ENCODE measurements at regions not wholly inside any gene's neighbourhood (a gene's known extent, or its start where the extent isn't known, plus 50 kb on each side); places are given as distances from the start of the nearest gene placed in this dataset.
A peak's percentile ranks its signal among the peaks of the same experiment; 100 is the strongest.

DNA sequence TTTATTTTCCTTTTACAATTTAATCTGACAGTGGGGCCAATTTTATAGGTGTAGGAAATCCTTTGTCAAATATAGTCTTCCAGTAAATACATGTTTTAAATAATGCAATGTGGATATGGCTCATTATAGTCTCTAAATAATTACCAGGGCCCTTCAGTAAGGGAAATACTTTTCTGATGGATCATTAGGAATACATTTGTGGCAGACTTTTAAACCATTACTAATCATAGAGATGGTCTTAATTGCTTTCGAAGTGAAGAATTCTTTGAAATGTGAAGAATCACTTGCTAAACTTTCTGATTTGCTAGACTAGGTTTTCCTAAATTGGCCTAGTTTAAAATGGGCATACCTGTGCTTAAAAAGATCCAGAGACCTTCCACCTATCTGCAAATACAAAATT is 105.6 kb upstream of the ELL2 start:
- Mint-ChIP-seq H3K4me3 (peak overlapping the region; percentile 53), H3K9me3 (no peaks in the 10 kb centered on the region), H3K4me1 (peaks cover 36% of the 10 kb centered on the region), H3K36me3 (ENCODE audit: low read depth) (no peaks in the 10 kb centered on the region), H3K27ac (peak overlapping the region; percentile 93), H3K27me3 (no peaks in the 10 kb centered on the region)
- ATAC-seq (replicated peaks) = no peak

DNA sequence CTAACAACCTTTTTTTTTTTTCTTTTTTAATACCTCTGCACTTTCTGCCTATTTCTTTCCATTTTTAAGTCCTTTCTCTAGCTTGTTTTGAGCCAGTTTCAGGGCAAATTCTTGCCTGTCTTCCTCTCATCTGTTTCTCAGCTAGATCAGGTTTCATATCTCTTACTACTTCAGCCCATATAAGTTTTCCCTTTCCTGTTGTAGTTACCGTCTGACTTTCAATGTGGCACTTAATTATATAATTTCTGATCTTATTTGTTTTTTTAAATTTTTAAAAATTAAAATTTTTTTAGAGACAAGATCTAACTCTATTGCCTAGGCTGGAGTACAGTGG is 104.7 kb upstream of the ELL2 start:
- H3K4me3 Mint-ChIP-seq = peak overlapping the region; percentile 53
- no peak for ATAC-seq (replicated peaks)
- peaks cover 35% of the 10 kb centered on the region for H3K4me1 Mint-ChIP-seq
- no peaks in the 10 kb centered on the region for H3K36me3 Mint-ChIP-seq (ENCODE audit: low read depth)
- peak overlapping the region; percentile 93 for H3K27ac Mint-ChIP-seq
- H3K9me3 Mint-ChIP-seq = no peaks in the 10 kb centered on the region
- no peaks in the 10 kb centered on the region for H3K27me3 Mint-ChIP-seq

DNA sequence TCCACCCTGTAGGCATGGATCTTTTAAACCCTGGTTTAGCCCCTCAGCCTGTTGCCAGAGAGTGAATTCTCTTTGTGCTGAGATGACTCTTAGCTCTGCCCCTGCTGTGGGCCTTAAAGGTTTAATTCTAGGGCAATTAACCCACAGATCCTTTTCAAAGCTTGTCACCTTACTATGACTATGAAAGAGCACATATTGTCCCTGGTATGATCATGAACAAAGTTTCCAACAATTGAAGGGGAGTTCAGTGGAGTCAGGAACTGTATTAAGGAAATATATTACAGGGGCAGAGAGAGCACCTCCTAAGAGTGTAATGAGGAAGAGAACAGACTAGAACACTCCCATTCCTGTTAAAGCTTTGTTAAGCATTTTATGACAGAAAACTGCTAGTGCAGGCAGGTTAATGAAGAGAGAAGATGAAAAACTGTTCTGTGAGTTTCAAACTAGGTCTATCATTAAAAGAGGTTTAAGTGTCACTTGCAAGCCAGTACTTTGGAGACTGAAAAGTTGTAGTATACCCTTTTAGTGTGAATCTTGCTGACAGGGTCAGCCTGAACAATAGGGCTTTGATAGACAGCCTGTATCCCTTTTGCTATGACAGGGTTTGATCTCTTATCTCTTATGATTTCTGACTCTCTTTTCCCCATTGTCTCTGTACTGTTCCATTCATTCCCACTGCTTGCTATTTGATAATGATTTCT is 104.2 kb upstream of the ELL2 start:
- Mint-ChIP-seq H3K9me3 (no peaks in the 10 kb centered on the region), H3K27ac (peak overlapping the region; percentile 93), H3K27me3 (no peaks in the 10 kb centered on the region), H3K4me3 (peak overlapping the region; percentile 53), H3K4me1 (peaks cover 30% of the 10 kb centered on the region), H3K36me3 (ENCODE audit: low read depth) (no peaks in the 10 kb centered on the region)
- peak; percentile 57 for ATAC-seq (replicated peaks)

- peaks cover 26% of the 10 kb centered on the region for H3K4me1 Mint-ChIP-seq
- H3K36me3 Mint-ChIP-seq (ENCODE audit: low read depth) = no peaks in the 10 kb centered on the region
- no peaks in the 10 kb centered on the region for H3K9me3 Mint-ChIP-seq
- H3K27me3 Mint-ChIP-seq = no peaks in the 10 kb centered on the region
- H3K4me3 Mint-ChIP-seq = peak overlapping the region; percentile 65
- ATAC-seq (replicated peaks) = peak; percentile 63
- peak overlapping the region; percentile 93 for H3K27ac Mint-ChIP-seq
These were observed 103.2 kb upstream of the ELL2 start for GRCh38 chr5:96064877-96065276.

GRCh38 chr5:96062836-96063235 is 101.2 kb upstream of the ELL2 start:
- no peaks in the 10 kb centered on the region for H3K36me3 Mint-ChIP-seq (ENCODE audit: low read depth)
- no peak for ATAC-seq (replicated peaks)
- H3K27me3 Mint-ChIP-seq = no peaks in the 10 kb centered on the region
- H3K4me3 Mint-ChIP-seq = no peak overlapping the region
- no peaks in the 10 kb centered on the region for H3K9me3 Mint-ChIP-seq
- peak overlapping the region; percentile 71 for H3K27ac Mint-ChIP-seq
- peaks cover 20% of the 10 kb centered on the region for H3K4me1 Mint-ChIP-seq

GRCh38 chr5:96058084-96058483 is 96.4 kb upstream of the ELL2 start:
- Mint-ChIP-seq H3K4me3 (no peak overlapping the region), H3K4me1 (peaks cover 7% of the 10 kb centered on the region), H3K36me3 (ENCODE audit: low read depth) (no peaks in the 10 kb centered on the region), H3K27me3 (peaks cover 3% of the 10 kb centered on the region), H3K9me3 (no peaks in the 10 kb centered on the region), H3K27ac (no peak overlapping the region)
- ATAC-seq (replicated peaks) = no peak

GRCh38 chr5:96054311-96055030 is 92.8 kb upstream of the ELL2 start:
- H3K27me3 Mint-ChIP-seq = peaks cover 3% of the 10 kb centered on the region
- H3K4me3 Mint-ChIP-seq = peak overlapping the region; percentile 49
- peak overlapping the region; percentile 77 for H3K27ac Mint-ChIP-seq
- peaks cover 4% of the 10 kb centered on the region for H3K9me3 Mint-ChIP-seq
- ATAC-seq (replicated peaks) = peak; percentile 90
- no peaks in the 10 kb centered on the region for H3K36me3 Mint-ChIP-seq (ENCODE audit: low read depth)
- peaks cover 7% of the 10 kb centered on the region for H3K4me1 Mint-ChIP-seq

GRCh38 chr5:96053063-96053735 is 91.5 kb upstream of the ELL2 start:
- ATAC-seq (replicated peaks) = no peak
- H3K27ac Mint-ChIP-seq = no peak overlapping the region

GRCh38 chr5:96052374-96052773 is 90.7 kb upstream of the ELL2 start:
- peaks cover 3% of the 10 kb centered on the region for H3K27me3 Mint-ChIP-seq
- no peaks in the 10 kb centered on the region for H3K36me3 Mint-ChIP-seq (ENCODE audit: low read depth)
- no peak overlapping the region for H3K27ac Mint-ChIP-seq
- H3K4me1 Mint-ChIP-seq = peaks cover 7% of the 10 kb centered on the region
- peaks cover 4% of the 10 kb centered on the region for H3K9me3 Mint-ChIP-seq
- ATAC-seq (replicated peaks) = no peak
- no peak overlapping the region for H3K4me3 Mint-ChIP-seq

More at GRCh38 chr5:96053063-96053735, 91.5 kb upstream of the ELL2 start:
- H3K27me3 Mint-ChIP-seq = peaks cover 3% of the 10 kb centered on the region
- peaks cover 7% of the 10 kb centered on the region for H3K4me1 Mint-ChIP-seq
- peaks cover 4% of the 10 kb centered on the region for H3K9me3 Mint-ChIP-seq
- no peak overlapping the region for H3K4me3 Mint-ChIP-seq
- no peaks in the 10 kb centered on the region for H3K36me3 Mint-ChIP-seq (ENCODE audit: low read depth)

DNA sequence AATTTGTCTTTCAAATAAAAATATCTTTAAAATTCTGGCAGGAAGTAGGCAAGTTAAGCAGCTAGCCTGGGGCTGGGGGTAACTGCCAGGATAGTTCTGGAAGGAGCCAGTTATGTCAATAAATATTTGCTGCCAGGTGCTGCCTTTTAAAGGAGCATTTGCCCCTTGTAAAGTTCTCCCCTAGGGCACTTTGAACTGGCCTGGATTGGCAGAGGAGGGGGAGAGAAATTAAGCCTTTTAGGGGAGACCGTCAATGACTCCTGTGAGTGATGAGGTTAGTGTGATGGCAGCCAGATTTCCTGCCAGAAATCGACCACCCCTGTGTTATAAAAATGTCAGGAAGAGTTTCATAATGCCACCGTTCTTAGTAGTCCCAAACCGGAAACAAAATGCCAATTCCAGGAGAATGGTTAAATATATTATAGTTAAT is 89.8 kb upstream of the ELL2 start:
- no peaks in the 10 kb centered on the region for H3K36me3 Mint-ChIP-seq (ENCODE audit: low read depth)
- H3K9me3 Mint-ChIP-seq = peaks cover 4% of the 10 kb centered on the region
- peaks cover 7% of the 10 kb centered on the region for H3K4me1 Mint-ChIP-seq
- H3K27ac Mint-ChIP-seq = no peak overlapping the region
- H3K4me3 Mint-ChIP-seq = no peak overlapping the region
- H3K27me3 Mint-ChIP-seq = peaks cover 3% of the 10 kb centered on the region
- no peak for ATAC-seq (replicated peaks)

DNA sequence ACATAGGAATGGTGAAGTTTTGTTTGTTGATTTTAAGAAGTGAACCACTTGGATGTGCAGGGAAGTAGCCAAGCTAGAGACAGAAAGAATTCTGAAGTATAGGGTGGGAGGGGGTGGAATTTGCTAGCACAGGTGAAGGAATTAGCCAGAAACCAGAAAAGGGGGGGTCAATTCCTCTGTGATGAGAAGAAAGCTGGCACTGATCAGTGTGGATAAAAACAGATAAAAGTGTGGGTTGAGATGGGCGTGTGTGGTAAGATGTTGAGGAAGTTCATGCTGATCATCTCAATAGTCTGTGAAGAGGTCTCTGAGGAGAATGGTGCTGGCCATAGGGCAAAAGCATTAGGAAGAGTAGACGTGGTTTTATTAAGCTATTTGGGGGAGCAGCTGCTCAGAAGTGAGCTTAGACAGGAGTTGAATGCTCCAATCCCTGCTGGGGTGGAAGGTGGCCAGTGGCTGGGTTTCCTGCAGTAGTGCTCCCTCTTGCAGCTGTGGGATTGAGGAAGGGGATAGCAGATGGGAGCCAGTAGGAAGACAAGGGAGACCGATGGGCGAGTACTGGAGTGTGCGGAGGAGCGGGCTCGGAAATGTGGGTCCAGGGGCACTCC is 88.7 kb upstream of the ELL2 start:
- Mint-ChIP-seq H3K4me3 (no peak overlapping the region), H3K27ac (no peak overlapping the region), H3K4me1 (peaks cover 7% of the 10 kb centered on the region), H3K9me3 (peaks cover 4% of the 10 kb centered on the region), H3K36me3 (ENCODE audit: low read depth) (no peaks in the 10 kb centered on the region), H3K27me3 (peaks cover 3% of the 10 kb centered on the region)
- ATAC-seq (replicated peaks) = no peak

DNA sequence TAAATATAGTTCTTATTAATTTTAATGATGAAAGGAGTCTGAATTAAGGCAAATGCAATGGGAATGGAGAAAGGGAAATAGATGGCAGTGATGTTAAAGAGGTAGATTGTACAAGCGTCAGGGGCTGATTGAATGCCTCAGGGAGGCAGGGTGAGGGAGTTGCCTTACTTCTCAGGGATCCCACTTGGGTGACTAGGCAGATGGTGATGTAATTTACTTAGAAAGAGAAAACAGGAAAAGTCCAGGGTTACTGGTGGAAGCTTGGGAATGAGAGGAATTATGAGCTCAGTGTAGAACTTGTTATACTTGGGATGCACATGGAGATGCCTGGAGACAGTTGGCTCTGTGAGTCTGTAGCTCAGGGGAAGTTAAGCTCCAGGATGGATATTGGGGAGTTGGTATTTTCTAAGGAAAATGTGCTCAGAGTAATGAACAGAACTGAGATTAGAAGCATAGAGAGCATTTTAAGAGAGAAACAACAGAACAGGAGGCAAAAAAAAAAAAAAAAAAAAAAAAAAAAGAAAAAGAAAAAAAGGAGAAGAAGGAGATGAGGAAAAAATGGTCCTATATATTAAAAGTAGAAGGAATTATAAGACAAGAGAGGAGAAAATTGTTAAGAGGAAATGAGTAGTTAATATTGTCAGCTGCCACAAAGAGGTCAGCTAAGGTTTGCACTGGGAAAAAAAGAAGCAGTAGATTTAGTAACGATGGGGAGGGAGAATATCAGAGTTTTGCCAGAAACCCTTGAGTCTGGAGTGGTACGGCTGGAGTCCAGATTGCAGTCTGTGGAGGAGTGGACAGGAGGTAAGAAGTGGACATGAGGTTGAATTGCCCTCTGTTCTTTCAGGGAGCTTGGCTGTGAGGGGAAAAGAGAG is 88.0 kb upstream of the ELL2 start:
- Mint-ChIP-seq H3K4me1 (peaks cover under 1% of the 10 kb centered on the region), H3K27me3 (peaks cover 3% of the 10 kb centered on the region), H3K36me3 (ENCODE audit: low read depth) (no peaks in the 10 kb centered on the region), H3K4me3 (no peak overlapping the region), H3K9me3 (peaks cover 4% of the 10 kb centered on the region), H3K27ac (no peak overlapping the region)
- ATAC-seq (replicated peaks) = no peak

- Mint-ChIP-seq H3K9me3 (peaks cover 4% of the 10 kb centered on the region), H3K36me3 (ENCODE audit: low read depth) (no peaks in the 10 kb centered on the region), H3K27ac (no peak overlapping the region), H3K27me3 (peaks cover 3% of the 10 kb centered on the region), H3K4me3 (no peak overlapping the region), H3K4me1 (no peaks in the 10 kb centered on the region)
- ATAC-seq (replicated peaks) = no peak
These were observed 87.1 kb upstream of the ELL2 start for GRCh38 chr5:96048763-96049162.

GRCh38 chr5:96045888-96046287 is 84.2 kb upstream of the ELL2 start:
- H3K27ac Mint-ChIP-seq = no peak overlapping the region
- no peaks in the 10 kb centered on the region for H3K4me1 Mint-ChIP-seq
- no peak overlapping the region for H3K4me3 Mint-ChIP-seq
- no peak for ATAC-seq (replicated peaks)
- H3K27me3 Mint-ChIP-seq = peaks cover 3% of the 10 kb centered on the region
- no peaks in the 10 kb centered on the region for H3K9me3 Mint-ChIP-seq
- no peaks in the 10 kb centered on the region for H3K36me3 Mint-ChIP-seq (ENCODE audit: low read depth)
